ENCODE measurements at regions not wholly inside any gene's neighbourhood (a gene's known extent, or its start where the extent isn't known, plus 50 kb on each side); places are given as distances from the start of the nearest gene placed in this dataset.

DNA sequence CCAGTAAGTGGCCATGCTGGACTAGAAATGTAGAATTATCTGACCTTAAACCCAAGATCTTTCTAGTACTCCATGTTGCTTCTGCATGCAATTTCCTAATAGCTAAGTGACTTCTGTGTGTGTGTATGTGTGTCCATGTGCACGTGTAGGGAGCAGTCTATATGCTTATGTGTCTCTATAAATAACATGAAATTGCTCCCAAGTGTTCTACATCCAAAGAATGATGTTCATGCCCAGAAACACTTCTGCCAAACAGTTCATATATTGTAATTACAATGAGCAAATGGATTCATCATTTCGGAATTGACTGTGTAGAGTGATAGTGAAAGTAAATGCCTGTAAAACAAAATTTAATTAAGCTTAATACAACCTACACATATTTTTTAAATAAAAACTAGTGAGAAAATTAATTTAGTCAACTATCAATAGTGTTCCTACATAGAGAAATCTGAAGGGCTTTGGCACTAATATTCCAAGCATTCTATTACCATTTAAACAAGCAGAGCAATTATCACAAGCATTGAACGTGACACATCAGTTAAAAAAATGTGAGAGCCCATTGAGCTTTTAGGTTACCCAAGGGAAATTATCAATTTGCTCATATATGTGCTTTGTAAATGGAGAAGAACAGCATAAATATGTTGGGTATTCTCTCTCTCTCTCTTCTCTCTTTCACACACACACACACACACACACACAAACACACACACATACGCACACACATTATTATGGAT is 1067.4 kb downstream of the CNTNAP5 start:
- DNase-seq, result no peak
- H3K4me1 ChIP-seq, result no peaks in the 10 kb centered on the region
- H3K9me3 ChIP-seq, result peaks cover 0 to 15% (median 0%) of the 10 kb centered on the region in 8 donors
- H3K27ac ChIP-seq, result no peak overlapping the region
- no peaks in the 10 kb centered on the region for H3K36me3 ChIP-seq
- 73 to 84% (median 83%) methylated on average over 4 of the region's 4 CpGs for WGBS, 5 donors
- intact Hi-C loops (cut with DNase I; ENCODE audit: low total_unique reads), result no loop called here
- H3K27me3 ChIP-seq (replicated peaks in 1 of 7), result no peaks in the 10 kb centered on the region
- H3K4me3 ChIP-seq, result no peak overlapping the region
- TF ChIP-seq CTCF (IDR thresholded peaks at IDR 0.05 in 8 of 11, conservative IDR thresholded peaks at IDR 0.05 in 3 of 11), result no peak
- no peak for TF ChIP-seq POLR2A (IDR thresholded peaks at IDR 0.05)
- TF ChIP-seq POLR2AphosphoS5 (IDR thresholded peaks at IDR 0.05), result no peak

GRCh38 chr2:125095826-125096225 is 1070.7 kb downstream of the CNTNAP5 start:
- H3K27ac ChIP-seq, result no peak overlapping the region
- no peak for DNase-seq
- no peak overlapping the region for H3K4me3 ChIP-seq
- H3K36me3 ChIP-seq, result no peaks in the 10 kb centered on the region
- TF ChIP-seq CTCF (IDR thresholded peaks at IDR 0.05 in 8 of 11, conservative IDR thresholded peaks at IDR 0.05 in 3 of 11) (no peak), POLR2A (IDR thresholded peaks at IDR 0.05) (no peak), POLR2AphosphoS5 (IDR thresholded peaks at IDR 0.05) (no peak)
- H3K27me3 ChIP-seq (replicated peaks in 1 of 7), result no peaks in the 10 kb centered on the region
- no peaks in the 10 kb centered on the region for H3K4me1 ChIP-seq
- intact Hi-C loops (cut with DNase I; ENCODE audit: low total_unique reads), result no loop called here
- peaks cover 0 to 9% (median 0%) of the 10 kb centered on the region in 8 donors for H3K9me3 ChIP-seq

- Histone ChIP-seq H3K27ac (no peak overlapping the region), H3K9me3 (peaks cover 0 to 9% (median 0%) of the 10 kb centered on the region in 8 donors), H3K4me1 (no peaks in the 10 kb centered on the region), H3K4me3 (no peak overlapping the region), H3K27me3 (replicated peaks in 1 of 7) (no peaks in the 10 kb centered on the region), H3K36me3 (no peaks in the 10 kb centered on the region)
- intact Hi-C loops (cut with DNase I; ENCODE audit: low total_unique reads), result no loop called here
- no peak for TF ChIP-seq POLR2AphosphoS5 (IDR thresholded peaks at IDR 0.05)
- TF ChIP-seq CTCF (IDR thresholded peaks at IDR 0.05 in 8 of 11, conservative IDR thresholded peaks at IDR 0.05 in 3 of 11), result no peak
- no peak for TF ChIP-seq POLR2A (IDR thresholded peaks at IDR 0.05)
- no peak for DNase-seq
Measured at GRCh38 chr2:125106710-125107109, 1081.6 kb downstream of the CNTNAP5 start.

DNA sequence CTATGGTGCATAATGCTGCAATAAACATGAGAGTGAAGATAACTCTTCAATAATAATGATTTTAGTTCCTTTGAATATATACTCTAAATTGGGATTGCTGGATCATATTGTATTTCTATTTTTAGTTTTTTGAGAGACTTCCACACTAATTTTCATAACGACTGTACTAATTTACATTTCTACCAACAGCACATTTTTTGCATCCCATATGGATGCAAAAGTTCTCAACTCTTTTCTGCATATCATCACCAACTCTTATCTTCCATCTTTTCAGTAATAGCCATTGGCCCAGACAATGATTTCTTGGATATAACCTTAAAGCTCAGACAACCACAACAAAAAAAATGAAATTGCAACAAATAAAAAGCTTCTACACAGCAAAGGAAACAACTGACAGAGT is 1082.4 kb downstream of the CNTNAP5 start:
- H3K36me3 ChIP-seq, result no peaks in the 10 kb centered on the region
- no peaks in the 10 kb centered on the region for H3K4me1 ChIP-seq
- no peak overlapping the region for H3K4me3 ChIP-seq
- intact Hi-C loops (cut with DNase I; ENCODE audit: low total_unique reads), result no loop called here
- 50 to 66% (median 63%) methylated on average over 1 of the region's 1 CpG for WGBS, 5 donors
- TF ChIP-seq POLR2A (IDR thresholded peaks at IDR 0.05), result no peak
- no peak for TF ChIP-seq POLR2AphosphoS5 (IDR thresholded peaks at IDR 0.05)
- TF ChIP-seq CTCF (IDR thresholded peaks at IDR 0.05 in 8 of 11, conservative IDR thresholded peaks at IDR 0.05 in 3 of 11), result no peak
- DNase-seq, result no peak
- no peaks in the 10 kb centered on the region for H3K27me3 ChIP-seq (replicated peaks in 1 of 7)
- no peak overlapping the region for H3K27ac ChIP-seq
- H3K9me3 ChIP-seq, result peaks cover 0 to 6% (median 0%) of the 10 kb centered on the region in 8 donors

Data from spleen (tissue), 11 donors.